ENCODE measurements at regions not wholly inside any gene's neighbourhood (a gene's known extent, or its start where the extent isn't known, plus 50 kb on each side); places are given as distances from the start of the nearest gene placed in this dataset.

GRCh38 chr11:21949763-21950413, 243.0 kb upstream of the ANO5 start:
- TF ChIP-seq NR2F6 (CRISPR knock-in tag; IDR thresholded peaks at IDR 0.05) = no peak
- no peak for TF ChIP-seq CHD1 (IDR thresholded peaks at IDR 0.05; ENCODE audit: low read length)
- TF ChIP-seq, protein P1, sequence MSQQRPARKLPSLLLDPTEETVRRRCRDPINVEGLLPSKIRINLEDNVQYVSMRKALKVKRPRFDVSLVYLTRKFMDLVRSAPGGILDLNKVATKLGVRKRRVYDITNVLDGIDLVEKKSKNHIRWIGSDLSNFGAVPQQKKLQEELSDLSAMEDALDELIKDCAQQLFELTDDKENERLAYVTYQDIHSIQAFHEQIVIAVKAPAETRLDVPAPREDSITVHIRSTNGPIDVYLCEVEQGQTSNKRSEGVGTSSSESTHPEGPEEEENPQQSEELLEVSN (IDR thresholded peaks at IDR 0.05; ENCODE audit: borderline replicate concordance in 1 of 2, extremely low read depth in 1 of 2, insufficient read depth in 1 of 2, insufficient read length in 1 of 2, low read depth in 1 of 2, low read length in 1 of 2, poor library complexity in 1 of 2, severe bottlenecking in 1 of 2) = no peak
- TF ChIP-seq JUNB (CRISPR knock-in tag; conservative IDR thresholded peaks at IDR 0.05) = no peak
- no peak for TF ChIP-seq USF2 (CRISPR knock-in tag; IDR thresholded peaks at IDR 0.05)
- no peak for TF ChIP-seq POLR2AphosphoS5 (IDR thresholded peaks at IDR 0.05; ENCODE audit: control insufficient read depth, insufficient read depth, low read depth, low read length)
- TF ChIP-seq E2F3 (CRISPR knock-in tag; IDR thresholded peaks at IDR 0.05) = no peak
- TF ChIP-seq SOX6 (IDR thresholded peaks at IDR 0.05) = no peak
- TF ChIP-seq REST (IDR thresholded peaks at IDR 0.05; ENCODE audit: borderline replicate concordance) = no peak
- no peak for TF ChIP-seq REST (CRISPR knock-in tag; IDR thresholded peaks at IDR 0.05; ENCODE audit: low read depth)
